HepG2 (cell line): ENCODE measurements at regions not wholly inside any gene's neighbourhood (a gene's known extent, or its start where the extent isn't known, plus 50 kb on each side); places are given as distances from the start of the nearest gene placed in this dataset.

Experiments
- ATF1 ChIP-seq: IDR thresholded peaks from 2 replicates; pipeline ENCODE4 v1.6.1; 2016; ENCODE audit warnings: mild to moderate bottlenecking, control low read depth
- FOXJ3 ChIP-seq: sonication (generic); formaldehyde crosslinking; IDR thresholded peaks from 2 replicates; pipeline ENCODE4 v1.4.0; 2020; ENCODE audit warnings: missing genetic modification reagents, mild to moderate bottlenecking, borderline replicate concordance
- GZF1 ChIP-seq: sonication (generic); formaldehyde crosslinking; IDR thresholded peaks from 2 replicates; pipeline ENCODE4 v1.5.1; 2020; ENCODE audit warnings: mild to moderate bottlenecking, missing genetic modification reagents
- KDM2A ChIP-seq: sonication (generic); formaldehyde crosslinking; IDR thresholded peaks from 2 replicates; pipeline ENCODE4 v1.4.0; 2020; ENCODE audit warnings: low read depth, missing genetic modification reagents, borderline replicate concordance
- PAX8 ChIP-seq: sonication (generic); formaldehyde crosslinking; IDR thresholded peaks from 2 replicates; pipeline ENCODE4 v1.8.0; 2022; ENCODE audit warnings: mild to moderate bottlenecking, missing genetic modification reagents, borderline replicate concordance
- REPIN1 ChIP-seq: sonication (generic); formaldehyde crosslinking; IDR thresholded peaks from 2 replicates; pipeline ENCODE4 v1.8.0; 2022; ENCODE audit warnings: missing genetic modification reagents, low read depth, mild to moderate bottlenecking, borderline replicate concordance
- SAFB2 ChIP-seq: sonication (generic); formaldehyde crosslinking; IDR thresholded peaks from 2 replicates; pipeline ENCODE4 v1.5.1; 2020; ENCODE audit warnings: missing genetic modification reagents, low read depth, mild to moderate bottlenecking, borderline replicate concordance
- SP1 ChIP-seq, 2 experiments: fragments of 450-650 bp in 1 of 2; sonication (generic) in 1 of 2; formaldehyde crosslinking in 1 of 2; IDR thresholded peaks; 2 replicates each; pipeline versions ENCODE4 v1.4.0 to v1.6.1; 2016 to 2020; ENCODE audit warnings: missing genetic modification reagents in 1 of 2
- ZBTB3 ChIP-seq: sonication (generic); formaldehyde crosslinking; IDR thresholded peaks from 2 replicates; pipeline ENCODE4 v1.4.0; 2020; ENCODE audit warnings: low read depth, mild to moderate bottlenecking, moderate library complexity, missing genetic modification reagents, borderline replicate concordance
- ZBTB37 ChIP-seq: sonication (generic); formaldehyde crosslinking; IDR thresholded peaks from 2 replicates; pipeline ENCODE4 v1.4.0; 2020; ENCODE audit warnings: mild to moderate bottlenecking, missing genetic modification reagents
- ZFX ChIP-seq: sonication (generic); formaldehyde crosslinking; IDR thresholded peaks from 2 replicates; pipeline ENCODE4 v1.4.0; 2020; ENCODE audit warnings: mild to moderate bottlenecking, low read depth, missing genetic modification reagents, moderate library complexity
- ZNF407 ChIP-seq: sonication (generic); formaldehyde crosslinking; IDR thresholded peaks from one replicate; pipeline ENCODE4 v1.5.1; 2020; ENCODE audit warnings: mild to moderate bottlenecking, missing genetic modification reagents; ENCODE audit errors: not compliant biosample characterization
- ZNF709 ChIP-seq: sonication (generic); formaldehyde crosslinking; IDR thresholded peaks from 2 replicates; pipeline ENCODE4 v1.5.0; 2020; ENCODE audit warnings: mild to moderate bottlenecking, missing genetic modification reagents

- peak; percentile 56 for TF ChIP-seq ZNF407 (CRISPR knock-in tag)
- 0 out of 2 replicates have a peak, but pooled peaks have one; percentile 50 for TF ChIP-seq REPIN1
- 0 out of 2 replicates have a peak, but pooled peaks have one; percentile 36 for TF ChIP-seq FOXJ3 (CRISPR knock-in tag)
- no peak for TF ChIP-seq PAX8 (CRISPR knock-in tag)
- peak; percentile 55 for TF ChIP-seq ZFX (CRISPR knock-in tag)
- TF ChIP-seq SAFB2 (CRISPR knock-in tag): no peak
- TF ChIP-seq ZBTB37 (CRISPR knock-in tag): no peak
- peak; percentile 35; the same call in 1 of the 2 replicates for TF ChIP-seq KDM2A (CRISPR knock-in tag)
- no peak for TF ChIP-seq ZBTB3 (CRISPR knock-in tag)
- 0 out of 2 replicates have a peak, but pooled peaks have one; percentile 38 for TF ChIP-seq ZNF709 (CRISPR knock-in tag)
- 0 out of 2 replicates have a peak, but pooled peaks have one; percentile 49 for TF ChIP-seq GZF1
- TF ChIP-seq ATF1: 0 out of 2 replicates have a peak, but pooled peaks have one; percentile 25
- TF ChIP-seq SP1 (IDR thresholded peaks at IDR 0.05): no peak
- TF ChIP-seq SP1 (CRISPR knock-in tag; IDR thresholded peaks at IDR 0.05): no peak
These were observed 109.3 kb downstream of the GPX5 start (continued) for GRCh38 chr6:28634761-28635546.
